ENCODE measurements at regions not wholly inside any gene's neighbourhood (a gene's known extent, or its start where the extent isn't known, plus 50 kb on each side); places are given as distances from the start of the nearest gene placed in this dataset.

DNA sequence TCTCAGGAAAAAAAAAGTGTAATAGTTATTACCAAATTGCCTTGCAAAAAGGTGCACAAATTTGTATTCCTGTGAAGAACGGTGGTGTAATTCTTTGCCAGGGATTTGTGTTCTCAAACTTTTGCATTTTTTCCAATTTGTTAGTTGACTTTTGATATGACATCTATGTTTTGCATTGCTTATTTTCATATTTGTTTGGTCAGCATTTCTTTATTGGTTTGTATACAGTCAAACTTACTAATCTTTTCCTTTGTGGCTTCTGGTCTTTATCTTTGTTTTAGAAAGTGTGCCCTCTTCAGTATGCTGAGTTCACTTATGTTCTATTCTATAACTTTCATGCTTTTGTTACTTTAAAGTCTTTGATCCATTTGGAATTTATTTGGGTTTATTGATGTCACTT, 226.2 kb upstream of the ZFHX3 start:
- TF ChIP-seq, protein P1, sequence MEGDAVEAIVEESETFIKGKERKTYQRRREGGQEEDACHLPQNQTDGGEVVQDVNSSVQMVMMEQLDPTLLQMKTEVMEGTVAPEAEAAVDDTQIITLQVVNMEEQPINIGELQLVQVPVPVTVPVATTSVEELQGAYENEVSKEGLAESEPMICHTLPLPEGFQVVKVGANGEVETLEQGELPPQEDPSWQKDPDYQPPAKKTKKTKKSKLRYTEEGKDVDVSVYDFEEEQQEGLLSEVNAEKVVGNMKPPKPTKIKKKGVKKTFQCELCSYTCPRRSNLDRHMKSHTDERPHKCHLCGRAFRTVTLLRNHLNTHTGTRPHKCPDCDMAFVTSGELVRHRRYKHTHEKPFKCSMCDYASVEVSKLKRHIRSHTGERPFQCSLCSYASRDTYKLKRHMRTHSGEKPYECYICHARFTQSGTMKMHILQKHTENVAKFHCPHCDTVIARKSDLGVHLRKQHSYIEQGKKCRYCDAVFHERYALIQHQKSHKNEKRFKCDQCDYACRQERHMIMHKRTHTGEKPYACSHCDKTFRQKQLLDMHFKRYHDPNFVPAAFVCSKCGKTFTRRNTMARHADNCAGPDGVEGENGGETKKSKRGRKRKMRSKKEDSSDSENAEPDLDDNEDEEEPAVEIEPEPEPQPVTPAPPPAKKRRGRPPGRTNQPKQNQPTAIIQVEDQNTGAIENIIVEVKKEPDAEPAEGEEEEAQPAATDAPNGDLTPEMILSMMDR (IDR thresholded peaks at IDR 0.05), result no peak
- no peak for TF ChIP-seq POLR2A (IDR thresholded peaks at IDR 0.05)

Measured in right lobe of liver (tissue), 4 donors.